DND-41 (cell line): ENCODE measurements at regions not wholly inside any gene's neighbourhood (a gene's known extent, or its start where the extent isn't known, plus 50 kb on each side); places are given as distances from the start of the nearest gene placed in this dataset.
"Not testable (repeated sequence)": the region's sequence is repeated elsewhere in the genome, so short reads cannot be mapped to it uniquely, and the experiment has no call there.

ENCODE experiments used
- ATAC-seq: fragments of 200-7000 bp; cut with Tn5 transposase; 3 replicates; pipeline ENCODE4 v1.9.1; 2021; ENCODE audit warnings: low read depth; ENCODE audit not compliant: insufficient read depth
- DNase-seq: peaks from one replicate; pipeline ENCODE4 v3.0.0-alpha.2; 2020
- H2AFZ ChIP-seq: 2 replicates; pipeline ENCODE4 v1.6.0; 2012; ENCODE audit warnings: low read depth, low read length
- H3K27ac ChIP-seq: 2 replicates; pipeline ENCODE4 v1.5.1; 2012; ENCODE audit warnings: low read length, inconsistent platforms
- H3K27me3 ChIP-seq: fragments of 200-600 bp; sonication (generic); 2 replicates; pipeline ENCODE4 v1.6.0; 2012; ENCODE audit warnings: low read length, mild to moderate bottlenecking, inconsistent platforms; ENCODE audit not compliant: insufficient read depth, poor library complexity
- H3K36me3 ChIP-seq: 2 replicates; pipeline ENCODE4 v1.5.1; 2012; ENCODE audit warnings: low read length, inconsistent platforms; ENCODE audit not compliant: insufficient read depth
- H3K4me1 ChIP-seq: 2 replicates; pipeline ENCODE4 v1.5.1; 2012; ENCODE audit warnings: mild to moderate bottlenecking, low read length; ENCODE audit not compliant: insufficient read depth
- H3K4me2 ChIP-seq: 2 replicates; pipeline ENCODE4 v1.6.0; 2012; ENCODE audit warnings: mild to moderate bottlenecking, moderate library complexity, low read length, inconsistent platforms; ENCODE audit not compliant: insufficient read depth
- H3K4me3 ChIP-seq, 2 experiments: fragments of 200-600 bp in 1 of 2; shearing (Covaris generic) in 1 of 2; 2 replicates each; pipeline ENCODE4 v1.5.1; 2012 to 2016; ENCODE audit warnings: inconsistent platforms in 2 of 2, low read length in 2 of 2, mild to moderate bottlenecking in 2 of 2, low read depth in 1 of 2, moderate library complexity in 1 of 2
- H3K79me2 ChIP-seq: 2 replicates; pipeline ENCODE4 v1.6.0; 2012; ENCODE audit warnings: low read length, inconsistent platforms; ENCODE audit not compliant: insufficient read depth
- H3K9ac ChIP-seq: 2 replicates; pipeline ENCODE4 v1.6.0; 2012; ENCODE audit warnings: low read depth, mild to moderate bottlenecking, inconsistent platforms, low read length, moderate library complexity
- H3K9me3 ChIP-seq: 2 replicates; pipeline ENCODE4 v1.5.1; 2012; ENCODE audit warnings: low read length, moderate library complexity, mild to moderate bottlenecking, inconsistent platforms; ENCODE audit not compliant: insufficient read depth, severe bottlenecking
- H4K20me1 ChIP-seq: 2 replicates; pipeline ENCODE4 v1.6.0; 2012; ENCODE audit warnings: low read length; ENCODE audit not compliant: insufficient read depth
- EZH2 ChIP-seq: IDR thresholded peaks from 3 replicates; pipeline ENCODE4 v1.6.1; 2012; ENCODE audit warnings: borderline replicate concordance, low read depth, mild to moderate bottlenecking, moderate library complexity, low read length, inconsistent platforms; ENCODE audit not compliant: severe bottlenecking
- TF ChIP-seq, protein P1 (sequence below): IDR thresholded peaks from 2 replicates; pipeline ENCODE4 v1.5.1; 2012; ENCODE audit warnings: borderline replicate concordance, low read length, moderate library complexity, mild to moderate bottlenecking; ENCODE audit not compliant: poor library complexity, severe bottlenecking; ENCODE audit errors: extremely low read depth

DNA sequence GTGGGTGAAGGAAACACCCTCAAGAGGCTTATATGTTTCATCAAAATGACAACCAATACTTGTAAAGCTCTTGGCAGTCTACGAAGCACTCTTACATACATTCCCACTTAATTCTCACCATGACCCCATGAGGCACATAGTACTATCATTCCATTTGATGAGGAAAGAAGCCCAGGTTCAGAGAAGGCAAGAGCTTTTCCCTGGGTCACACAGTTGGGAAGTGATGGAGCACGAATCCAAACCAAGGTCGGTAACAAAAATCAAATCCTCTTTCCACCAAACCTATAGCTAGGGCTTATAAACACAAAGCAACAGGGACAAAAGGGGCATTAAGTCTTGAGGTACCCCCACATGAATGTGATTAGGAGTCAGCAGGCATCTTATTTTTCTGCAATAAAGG, 187.1 kb downstream of the UACA start:
- no peaks in the 10 kb centered on the region for H3K4me1 ChIP-seq
- no peak for ATAC-seq

GRCh38 chr15:70575231-70576226, 187.8 kb downstream of the UACA start:
- H3K27ac ChIP-seq: no peak overlapping the region
- no peak overlapping the region for H3K4me3 ChIP-seq
- H3K9ac ChIP-seq: no peak overlapping the region
- no peaks in the 10 kb centered on the region for H3K27me3 ChIP-seq
- H3K4me1 ChIP-seq: no peaks in the 10 kb centered on the region
- no peaks in the 10 kb centered on the region for H3K9me3 ChIP-seq
- H2AFZ ChIP-seq: no peak overlapping the region
- no peak for TF ChIP-seq EZH2
- TF ChIP-seq, protein P1, sequence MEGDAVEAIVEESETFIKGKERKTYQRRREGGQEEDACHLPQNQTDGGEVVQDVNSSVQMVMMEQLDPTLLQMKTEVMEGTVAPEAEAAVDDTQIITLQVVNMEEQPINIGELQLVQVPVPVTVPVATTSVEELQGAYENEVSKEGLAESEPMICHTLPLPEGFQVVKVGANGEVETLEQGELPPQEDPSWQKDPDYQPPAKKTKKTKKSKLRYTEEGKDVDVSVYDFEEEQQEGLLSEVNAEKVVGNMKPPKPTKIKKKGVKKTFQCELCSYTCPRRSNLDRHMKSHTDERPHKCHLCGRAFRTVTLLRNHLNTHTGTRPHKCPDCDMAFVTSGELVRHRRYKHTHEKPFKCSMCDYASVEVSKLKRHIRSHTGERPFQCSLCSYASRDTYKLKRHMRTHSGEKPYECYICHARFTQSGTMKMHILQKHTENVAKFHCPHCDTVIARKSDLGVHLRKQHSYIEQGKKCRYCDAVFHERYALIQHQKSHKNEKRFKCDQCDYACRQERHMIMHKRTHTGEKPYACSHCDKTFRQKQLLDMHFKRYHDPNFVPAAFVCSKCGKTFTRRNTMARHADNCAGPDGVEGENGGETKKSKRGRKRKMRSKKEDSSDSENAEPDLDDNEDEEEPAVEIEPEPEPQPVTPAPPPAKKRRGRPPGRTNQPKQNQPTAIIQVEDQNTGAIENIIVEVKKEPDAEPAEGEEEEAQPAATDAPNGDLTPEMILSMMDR: no peak
- DNase-seq: no peak
- H3K4me2 ChIP-seq: no peak overlapping the region
- ATAC-seq: no peak
- no peaks in the 10 kb centered on the region for H3K79me2 ChIP-seq
- no peaks in the 10 kb centered on the region for H3K36me3 ChIP-seq
- H4K20me1 ChIP-seq: no peaks in the 10 kb centered on the region

More for the DNA sequence above, 187.1 kb downstream of the UACA start:
- Histone ChIP-seq H3K36me3 (no peaks in the 10 kb centered on the region), H3K4me3 (no peak overlapping the region), H2AFZ (no peak overlapping the region), H3K4me2 (no peak overlapping the region), H3K79me2 (no peaks in the 10 kb centered on the region), H3K9me3 (no peaks in the 10 kb centered on the region), H3K9ac (no peak overlapping the region), H3K27me3 (no peaks in the 10 kb centered on the region), H3K27ac (no peak overlapping the region), H4K20me1 (no peaks in the 10 kb centered on the region)
- no peak for DNase-seq
- TF ChIP-seq, protein P1: no peak
- no peak for TF ChIP-seq EZH2

GRCh38 chr15:70574325-70574724, 189.0 kb downstream of the UACA start:
- not testable (repeated sequence) for H3K4me1 ChIP-seq, DNase-seq, H3K36me3 ChIP-seq, H3K27ac ChIP-seq, H3K79me2 ChIP-seq, ATAC-seq, H3K27me3 ChIP-seq, H3K9ac ChIP-seq, H2AFZ ChIP-seq, H3K4me3 ChIP-seq, H3K4me2 ChIP-seq, H3K9me3 ChIP-seq, H4K20me1 ChIP-seq

GRCh38 chr15:70573121-70573850, 190.1 kb downstream of the UACA start:
- DNase-seq (no peak), ATAC-seq (no peak)
- Histone ChIP-seq H4K20me1 (no peaks in the 10 kb centered on the region), H3K4me1 (no peaks in the 10 kb centered on the region), H3K9ac (no peak overlapping the region), H3K4me3 (no peak overlapping the region), H3K36me3 (no peaks in the 10 kb centered on the region), H3K27ac (no peak overlapping the region), H3K79me2 (no peaks in the 10 kb centered on the region), H3K4me2 (no peak overlapping the region), H3K9me3 (no peaks in the 10 kb centered on the region), H2AFZ (no peak overlapping the region), H3K27me3 (no peaks in the 10 kb centered on the region)
- TF ChIP-seq, protein P1: no peak
- no peak for TF ChIP-seq EZH2
